ENCODE measurements at regions not wholly inside any gene's neighbourhood (a gene's known extent, or its start where the extent isn't known, plus 50 kb on each side); places are given as distances from the start of the nearest gene placed in this dataset.

- no peak for DNase-seq
Measured at GRCh38 chr17:34163123-34163522, 92.0 kb upstream of the CCL2 start.

- no peak for DNase-seq
Measured at GRCh38 chr17:34163646-34164045, 91.4 kb upstream of the CCL2 start.

GRCh38 chr17:34164837-34165236 is 90.2 kb upstream of the CCL2 start:
- no peak for DNase-seq

GRCh38 chr17:34166352-34166751 is 88.7 kb upstream of the CCL2 start:
- no peak for DNase-seq

GRCh38 chr17:34167354-34167753 is 87.7 kb upstream of the CCL2 start:
- DNase-seq: no peak

- no peak for DNase-seq
Measured at GRCh38 chr17:34168989-34169388, 86.1 kb upstream of the CCL2 start.

- no peak for DNase-seq
Measured at GRCh38 chr17:34169496-34169895, 85.6 kb upstream of the CCL2 start.

- DNase-seq: peak; percentile 36
Measured at GRCh38 chr17:34171245-34171818, 83.8 kb upstream of the CCL2 start.

- DNase-seq: no peak
Measured at GRCh38 chr17:34172390-34172918, 82.6 kb upstream of the CCL2 start.

- DNase-seq: no peak
Measured at GRCh38 chr17:34173241-34173640, 81.8 kb upstream of the CCL2 start.

GRCh38 chr17:34174496-34174895 is 80.6 kb upstream of the CCL2 start:
- no peak for DNase-seq

- no peak for DNase-seq
Measured at GRCh38 chr17:34176440-34176839, 78.6 kb upstream of the CCL2 start.

GRCh38 chr17:34177642-34178041 is 77.4 kb upstream of the CCL2 start:
- DNase-seq: no peak

- no peak for DNase-seq
Measured at GRCh38 chr17:34178092-34178491, 77.0 kb upstream of the CCL2 start.

GRCh38 chr17:34182036-34182803 is 72.9 kb upstream of the CCL2 start:
- DNase-seq: no peak

GRCh38 chr17:34195987-34196386 is 59.1 kb upstream of the CCL2 start:
- no peak for DNase-seq

- no peak for DNase-seq
Measured at GRCh38 chr17:34198519-34198918, 56.6 kb upstream of the CCL2 start.

GRCh38 chr17:34199454-34199853 is 55.6 kb upstream of the CCL2 start:
- no peak for DNase-seq

GRCh38 chr17:34199932-34200534 is 55.1 kb upstream of the CCL2 start:
- peak; percentile 50 for DNase-seq

- DNase-seq: no peak
Measured at GRCh38 chr17:34201225-34201624, 53.9 kb upstream of the CCL2 start.

- no peak for DNase-seq
Measured at GRCh38 chr17:34201767-34202166, 53.3 kb upstream of the CCL2 start.

GRCh38 chr17:34203018-34203638 is 52.0 kb upstream of the CCL2 start:
- DNase-seq: no peak

- DNase-seq: no peak
Measured at GRCh38 chr17:34204402-34204801, 50.7 kb upstream of the CCL2 start.

Measured in activated T-cell treated with anti-CD3 and anti-CD28 coated beads, Interleukin-2, amount 50 U/mL, for 1 hour (primary cell).